ENCODE measurements at regions not wholly inside any gene's neighbourhood (a gene's known extent, or its start where the extent isn't known, plus 50 kb on each side); places are given as distances from the start of the nearest gene placed in this dataset.

DNA sequence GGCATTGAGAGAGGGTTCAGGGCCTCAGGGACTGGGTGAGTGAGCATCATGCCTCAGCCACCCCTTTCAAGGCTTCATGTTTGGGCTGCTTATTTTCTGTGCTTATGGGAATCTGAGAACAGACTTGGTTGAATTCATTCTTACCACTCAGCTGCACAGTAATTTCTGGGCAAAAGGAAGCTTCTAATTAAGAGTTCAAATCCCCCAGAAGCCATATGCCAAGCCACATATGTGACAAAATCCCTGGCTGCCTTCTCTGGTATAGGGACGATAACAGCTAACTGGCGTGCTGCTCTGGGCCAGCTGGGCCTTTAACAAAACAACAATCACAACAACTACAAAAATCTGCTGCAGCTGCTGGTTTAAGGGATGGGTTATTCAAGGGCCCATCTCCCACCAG, 181.0 kb upstream of the ANKRD28 start:
- H3K4me2 ChIP-seq (ENCODE audit: insufficient read depth, insufficient read length, low read length): no peak overlapping the region
- no peak overlapping the region for H3K14ac ChIP-seq (ENCODE audit: insufficient read depth, low read length)
- no peak overlapping the region for H2BK5ac ChIP-seq (ENCODE audit: insufficient read length, low read length)
- WGBS (ENCODE audit: extremely low coverage, insufficient read length, low lambda C conversion rate): no CpG with 5 or more reads among the region's 2 CpGs
- no peak overlapping the region for H4K91ac ChIP-seq (ENCODE audit: insufficient read length, low read depth, low read length)
- no peaks in the 10 kb centered on the region for H4K20me1 ChIP-seq (ENCODE audit: control insufficient read depth, insufficient read depth, insufficient read length)
- H4K8ac ChIP-seq (replicated peaks; ENCODE audit: insufficient read length, low read depth, low read length): no peak overlapping the region
- no peaks in the 10 kb centered on the region for H3K4me1 ChIP-seq (ENCODE audit: insufficient read depth, low read length)
- Mint-ChIP-seq H3K27me3 (ENCODE audit: low read depth) (no peaks in the 10 kb centered on the region), H3K4me3 (no peak overlapping the region), H3K27ac (no peak overlapping the region), H3K4me1 (peaks cover 5 to 7% of the 10 kb centered on the region in 2 experiments; a peak in 3 of 4 replicates), H3K9me3 (no peaks in the 10 kb centered on the region), H3K36me3 (ENCODE audit: insufficient read depth in 1 of 3, low read depth in 3 of 3) (no peaks in the 10 kb centered on the region)
- no peak overlapping the region for H2BK12ac ChIP-seq (ENCODE audit: insufficient read length, low read depth, low read length)
- H3K23me2 ChIP-seq (ENCODE audit: insufficient read length, low read depth, low read length, poor library complexity, severe bottlenecking): no peaks in the 10 kb centered on the region
- H3K9me3 ChIP-seq (ENCODE audit: control insufficient read depth, low read depth, low read length): no peaks in the 10 kb centered on the region
- DNase-seq: no peak
- H3K79me2 ChIP-seq (ENCODE audit: insufficient read depth, low read length): no peaks in the 10 kb centered on the region
- H3K56ac ChIP-seq (ENCODE audit: insufficient read length, low read depth, low read length): no peak overlapping the region
- H2AFZ ChIP-seq (ENCODE audit: low read length): no peak overlapping the region
- H2BK15ac ChIP-seq (ENCODE audit: low read depth, low read length): no peak overlapping the region
- H3T11ph ChIP-seq (ENCODE audit: low read length): no peak overlapping the region
- no peaks in the 10 kb centered on the region; the same call in 1 of the 2 replicates for H3K27me3 ChIP-seq (ENCODE audit: insufficient read depth, low read length)
- H3K79me1 ChIP-seq (ENCODE audit: insufficient read depth, low read depth, low read length, poor library complexity, severe bottlenecking): no peaks in the 10 kb centered on the region
- no peak overlapping the region for H2BK120ac ChIP-seq (ENCODE audit: low read depth, low read length, poor library complexity, severe bottlenecking)
- no peak overlapping the region for H3K18ac ChIP-seq (ENCODE audit: insufficient read length, low read depth, low read length)
- H2AK5ac ChIP-seq (ENCODE audit: insufficient read length, low read length): no peak overlapping the region
- TF ChIP-seq, protein P1, sequence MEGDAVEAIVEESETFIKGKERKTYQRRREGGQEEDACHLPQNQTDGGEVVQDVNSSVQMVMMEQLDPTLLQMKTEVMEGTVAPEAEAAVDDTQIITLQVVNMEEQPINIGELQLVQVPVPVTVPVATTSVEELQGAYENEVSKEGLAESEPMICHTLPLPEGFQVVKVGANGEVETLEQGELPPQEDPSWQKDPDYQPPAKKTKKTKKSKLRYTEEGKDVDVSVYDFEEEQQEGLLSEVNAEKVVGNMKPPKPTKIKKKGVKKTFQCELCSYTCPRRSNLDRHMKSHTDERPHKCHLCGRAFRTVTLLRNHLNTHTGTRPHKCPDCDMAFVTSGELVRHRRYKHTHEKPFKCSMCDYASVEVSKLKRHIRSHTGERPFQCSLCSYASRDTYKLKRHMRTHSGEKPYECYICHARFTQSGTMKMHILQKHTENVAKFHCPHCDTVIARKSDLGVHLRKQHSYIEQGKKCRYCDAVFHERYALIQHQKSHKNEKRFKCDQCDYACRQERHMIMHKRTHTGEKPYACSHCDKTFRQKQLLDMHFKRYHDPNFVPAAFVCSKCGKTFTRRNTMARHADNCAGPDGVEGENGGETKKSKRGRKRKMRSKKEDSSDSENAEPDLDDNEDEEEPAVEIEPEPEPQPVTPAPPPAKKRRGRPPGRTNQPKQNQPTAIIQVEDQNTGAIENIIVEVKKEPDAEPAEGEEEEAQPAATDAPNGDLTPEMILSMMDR (conservative IDR thresholded peaks at IDR 0.05): no peak
- no peak overlapping the region for H3K27ac ChIP-seq (ENCODE audit: insufficient read length, low read depth, low read length)
- H3K23ac ChIP-seq (ENCODE audit: insufficient read length, low read depth, low read length): no peak overlapping the region
- no peak overlapping the region for H3K9ac ChIP-seq (ENCODE audit: extremely low read depth, insufficient read length, low read length)
- no peak overlapping the region for H2BK20ac ChIP-seq (ENCODE audit: low read depth, low read length, poor library complexity, severe bottlenecking)
- H4K5ac ChIP-seq (ENCODE audit: insufficient read length, low read depth, low read length): no peak overlapping the region
- no peak overlapping the region for H3K4ac ChIP-seq (ENCODE audit: low read depth, low read length)
